Fibroblast of the aortic adventitia (primary cell): ENCODE measurements at regions not wholly inside any gene's neighbourhood (a gene's known extent, or its start where the extent isn't known, plus 50 kb on each side); places are given as distances from the start of the nearest gene placed in this dataset.

Experiments
- DNase-seq: peaks from one replicate; pipeline ENCODE4 v3.0.0-alpha.2; 2010; ENCODE audit warnings: low read depth
- H3K4me3 ChIP-seq: 2 replicates; pipeline ENCODE4 v1.5.1; 2011; ENCODE audit warnings: low read depth, mild to moderate bottlenecking, control low read depth, low read length, moderate library complexity
- TF ChIP-seq, protein P1 (sequence below): IDR thresholded peaks from 2 replicates; pipeline ENCODE4 v1.5.1; 2011; ENCODE audit warnings: mild to moderate bottlenecking, low read length, control low read depth, inconsistent platforms; ENCODE audit not compliant: insufficient read depth

DNA sequence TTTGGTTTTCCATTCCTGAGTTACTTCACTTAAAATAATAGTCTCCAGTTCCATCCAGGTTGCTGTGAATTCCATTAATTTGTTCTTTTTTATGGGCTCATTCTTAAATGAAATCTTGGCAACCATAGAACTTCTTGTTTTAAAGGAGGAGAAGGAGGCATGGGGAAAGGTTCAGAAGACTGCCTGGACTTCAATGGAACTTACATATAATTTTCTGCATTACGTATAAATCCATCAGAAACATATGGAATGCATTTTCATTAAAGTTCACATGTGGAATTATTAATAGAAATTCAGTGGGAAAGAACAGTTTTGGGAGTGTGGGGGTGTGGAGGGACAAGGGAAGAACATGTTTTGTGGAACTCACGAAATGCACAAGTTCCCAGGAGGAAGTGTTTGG is 176.6 kb upstream of the PRKCQ start:
- TF ChIP-seq, protein P1, sequence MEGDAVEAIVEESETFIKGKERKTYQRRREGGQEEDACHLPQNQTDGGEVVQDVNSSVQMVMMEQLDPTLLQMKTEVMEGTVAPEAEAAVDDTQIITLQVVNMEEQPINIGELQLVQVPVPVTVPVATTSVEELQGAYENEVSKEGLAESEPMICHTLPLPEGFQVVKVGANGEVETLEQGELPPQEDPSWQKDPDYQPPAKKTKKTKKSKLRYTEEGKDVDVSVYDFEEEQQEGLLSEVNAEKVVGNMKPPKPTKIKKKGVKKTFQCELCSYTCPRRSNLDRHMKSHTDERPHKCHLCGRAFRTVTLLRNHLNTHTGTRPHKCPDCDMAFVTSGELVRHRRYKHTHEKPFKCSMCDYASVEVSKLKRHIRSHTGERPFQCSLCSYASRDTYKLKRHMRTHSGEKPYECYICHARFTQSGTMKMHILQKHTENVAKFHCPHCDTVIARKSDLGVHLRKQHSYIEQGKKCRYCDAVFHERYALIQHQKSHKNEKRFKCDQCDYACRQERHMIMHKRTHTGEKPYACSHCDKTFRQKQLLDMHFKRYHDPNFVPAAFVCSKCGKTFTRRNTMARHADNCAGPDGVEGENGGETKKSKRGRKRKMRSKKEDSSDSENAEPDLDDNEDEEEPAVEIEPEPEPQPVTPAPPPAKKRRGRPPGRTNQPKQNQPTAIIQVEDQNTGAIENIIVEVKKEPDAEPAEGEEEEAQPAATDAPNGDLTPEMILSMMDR, result no peak
- no peak overlapping the region for H3K4me3 ChIP-seq

DNA sequence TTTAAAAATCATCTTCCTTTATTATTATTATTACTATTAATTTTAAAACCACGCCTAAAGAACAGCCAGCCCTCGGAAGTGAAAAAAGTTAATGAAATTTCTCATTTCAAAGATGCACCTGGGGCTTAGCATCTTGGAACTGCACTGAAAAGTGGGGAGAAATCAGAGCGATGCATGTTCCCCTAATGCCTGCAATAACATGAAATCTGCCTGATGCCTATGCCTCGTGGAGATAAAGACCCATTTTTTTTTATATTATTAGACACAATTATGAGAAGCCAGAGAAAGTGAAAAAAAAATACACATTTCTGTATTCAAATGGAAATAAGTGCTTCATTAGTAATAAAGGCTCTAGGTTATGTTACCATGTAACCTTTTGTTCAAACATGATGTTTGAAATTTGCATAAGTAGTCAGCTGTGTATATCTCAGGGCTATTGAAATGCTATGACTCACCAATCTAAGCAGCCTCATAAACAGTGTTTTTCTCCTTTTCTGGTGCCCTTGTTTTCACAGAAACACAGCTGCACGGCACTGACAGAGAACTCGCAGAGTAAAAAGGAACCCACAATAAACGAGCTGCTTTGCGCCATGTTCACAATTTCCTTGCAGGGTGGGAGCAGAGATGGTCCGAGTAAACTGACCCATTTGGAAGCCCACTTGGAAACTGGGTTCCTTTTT is 175.8 kb upstream of the PRKCQ start:
- no peak for DNase-seq
- TF ChIP-seq, protein P1, result no peak
- H3K4me3 ChIP-seq, result no peak overlapping the region

More for the DNA sequence above, 176.6 kb upstream of the PRKCQ start:
- no peak for DNase-seq

DNA sequence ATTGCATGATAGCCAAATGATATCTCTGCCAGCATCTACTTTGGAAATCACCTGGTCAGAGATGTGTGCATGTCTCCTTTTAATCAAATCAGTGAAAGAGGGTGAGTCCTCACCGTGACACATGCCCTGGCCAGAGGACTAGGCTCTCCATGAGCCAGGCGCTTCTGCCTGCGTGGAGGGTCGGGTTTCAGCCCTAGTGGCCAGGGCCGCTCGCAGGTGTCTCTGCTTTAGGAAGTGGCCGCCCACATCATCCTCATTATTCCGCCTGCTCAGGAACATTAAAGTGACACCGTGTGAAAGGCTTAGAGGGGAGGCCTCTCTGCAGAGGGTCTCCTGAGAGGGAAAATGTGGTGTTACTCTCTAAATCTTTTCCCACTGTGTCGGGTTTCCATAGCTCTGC is 173.6 kb upstream of the PRKCQ start:
- DNase-seq, result no peak
- TF ChIP-seq, protein P1, result no peak
- no peak overlapping the region for H3K4me3 ChIP-seq

DNA sequence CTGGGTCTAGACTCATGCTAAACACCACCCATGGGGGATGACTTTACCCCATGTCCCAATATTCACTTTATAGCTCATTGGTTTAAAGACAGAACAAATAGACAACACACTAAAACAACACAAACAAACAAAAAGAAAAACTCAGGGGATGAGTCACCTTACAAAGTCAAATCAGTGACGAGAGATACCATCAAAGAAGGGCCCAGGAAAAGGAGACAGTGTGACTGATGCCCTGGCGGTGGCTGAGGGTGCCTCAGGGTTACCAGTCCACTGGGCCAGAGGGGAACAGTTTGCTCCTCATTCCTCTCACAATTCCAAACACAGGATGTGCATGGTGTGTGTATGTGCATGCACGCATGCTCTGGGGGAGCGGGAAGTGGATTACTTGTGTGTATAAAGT is 171.3 kb upstream of the PRKCQ start:
- no peak for DNase-seq
- TF ChIP-seq, protein P1, result no peak
- H3K4me3 ChIP-seq, result no peak overlapping the region

DNA sequence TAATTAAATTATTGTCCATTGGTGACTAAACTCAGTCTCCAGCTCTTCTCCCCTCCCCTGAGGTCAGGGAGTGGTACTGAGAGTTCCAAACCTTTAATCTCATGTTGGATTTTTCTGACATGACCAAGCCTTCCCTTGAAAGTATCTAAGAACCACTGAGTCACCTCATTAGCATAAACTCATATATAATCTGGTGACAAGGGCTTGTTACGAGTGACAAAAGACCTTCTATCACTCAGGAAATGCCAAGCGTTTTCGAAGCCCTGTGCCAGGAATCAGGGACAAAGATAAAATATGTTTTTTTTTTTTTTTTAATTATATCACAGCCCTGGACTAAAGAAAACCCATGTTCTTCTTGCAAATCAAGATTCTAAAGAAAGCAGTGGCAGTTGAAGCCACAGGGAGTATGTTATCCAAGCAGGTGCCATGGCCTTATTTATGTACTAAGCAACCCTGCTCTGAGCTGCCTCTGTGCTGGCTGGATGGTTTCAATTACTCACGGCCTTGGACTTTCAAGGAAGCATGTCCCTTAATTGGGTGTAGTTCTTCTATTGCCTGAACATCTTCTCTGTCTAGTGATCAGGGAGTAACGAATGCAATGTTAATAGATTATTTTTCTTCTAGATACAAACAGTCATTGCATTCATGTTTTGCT is 169.0 kb upstream of the PRKCQ start:
- DNase-seq, result peak; percentile 60
- H3K4me3 ChIP-seq, result no peak overlapping the region
- TF ChIP-seq, protein P1, result no peak

DNA sequence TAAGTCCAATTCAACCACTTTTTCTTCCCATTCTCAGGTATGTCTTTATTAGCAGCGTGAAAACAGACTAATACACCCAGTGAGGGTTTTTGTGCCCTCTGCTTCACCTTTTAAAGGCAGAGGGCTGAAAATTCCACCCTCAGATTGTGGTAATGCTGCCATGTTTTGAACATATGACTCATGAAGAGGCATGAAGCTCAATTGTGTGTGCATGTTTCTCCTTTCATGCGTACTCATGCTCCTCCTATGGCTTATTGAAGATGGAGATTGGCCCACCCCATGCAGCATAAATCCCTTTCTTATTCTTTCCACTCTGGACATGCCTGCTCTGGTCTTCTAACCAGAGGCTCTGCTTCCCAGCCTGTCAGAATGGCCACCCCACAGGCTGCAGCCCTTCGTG is 168.0 kb upstream of the PRKCQ start:
- TF ChIP-seq, protein P1, result no peak
- DNase-seq, result no peak

More for the DNA sequence above, 168.0 kb upstream of the PRKCQ start:
- H3K4me3 ChIP-seq, result no peak overlapping the region
